HEK293T (cell line): ENCODE measurements at regions not wholly inside any gene's neighbourhood (a gene's known extent, or its start where the extent isn't known, plus 50 kb on each side); places are given as distances from the start of the nearest gene placed in this dataset.
"Not testable (repeated sequence)": the region's sequence is repeated elsewhere in the genome, so short reads cannot be mapped to it uniquely, and the experiment has no call there.

Experiments used
- CTCF ChIA-PET: fragments of 350-600 bp; formaldehyde crosslinking; extraction: SDS; loops from one replicate; lab custom pipeline; 2021; ENCODE audit warnings: antibody characterized with exemption, inconsistent platforms; lab: Yijun Ruan, JAX
- POLR2A ChIA-PET: fragments of 350-600 bp; formaldehyde crosslinking; extraction: SDS; loops from one replicate; lab custom pipeline; 2020; ENCODE audit warnings: antibody characterized with exemption, inconsistent platforms; lab: Yijun Ruan, JAX
- DNase-seq: peaks from one replicate; pipeline ENCODE4 v3.0.0; 2012; ENCODE audit warnings: mixed read lengths; ENCODE audit errors: extremely low spot score
- ARNT ChIP-seq: fragments of 450-650 bp; IDR thresholded peaks from 2 replicates; pipeline ENCODE4 v1.6.1; 2017; ENCODE audit warnings: mild to moderate bottlenecking
- BHLHE40 ChIP-seq: fragments of 450-650 bp; IDR thresholded peaks from 2 replicates; pipeline ENCODE4 v1.6.1; 2016; ENCODE audit warnings: mild to moderate bottlenecking, moderate library complexity, borderline replicate concordance
- CTBP1 ChIP-seq: fragments of 450-650 bp; IDR thresholded peaks from 2 replicates; pipeline ENCODE4 v1.6.1; 2016; ENCODE audit warnings: borderline replicate concordance
- ELF4 ChIP-seq: fragments of 450-650 bp; IDR thresholded peaks from 2 replicates; pipeline ENCODE4 v1.6.1; 2017; ENCODE audit warnings: antibody characterized with exemption
- FOXA1 ChIP-seq: fragments of 450-650 bp; IDR thresholded peaks from 2 replicates; pipeline ENCODE4 v1.6.1; 2016; ENCODE audit warnings: mild to moderate bottlenecking
- FOXK2 ChIP-seq: fragments of 450-650 bp; IDR thresholded peaks from 2 replicates; pipeline ENCODE4 v1.6.1; 2016; ENCODE audit warnings: mild to moderate bottlenecking
- FOXM1 ChIP-seq: fragments of 450-650 bp; IDR thresholded peaks from 2 replicates; pipeline ENCODE4 v1.6.1; 2017; ENCODE audit warnings: mild to moderate bottlenecking, borderline replicate concordance
- HDGF ChIP-seq: fragments of 450-650 bp; IDR thresholded peaks from 2 replicates; pipeline ENCODE4 v1.6.1; 2017; ENCODE audit warnings: antibody characterized with exemption, borderline replicate concordance
- L3MBTL2 ChIP-seq: fragments of 450-650 bp; conservative IDR thresholded peaks from 2 replicates; pipeline ENCODE4 v1.6.1; 2016; ENCODE audit warnings: mild to moderate bottlenecking
- LEF1 ChIP-seq: fragments of 450-650 bp; IDR thresholded peaks from 2 replicates; pipeline ENCODE4 v1.6.1; 2017; ENCODE audit warnings: mild to moderate bottlenecking, borderline replicate concordance
- NFRKB ChIP-seq: fragments of 450-650 bp; IDR thresholded peaks from 2 replicates; pipeline ENCODE4 v1.6.1; 2016; ENCODE audit warnings: mild to moderate bottlenecking, moderate library complexity
- SP1 ChIP-seq: fragments of 450-650 bp; IDR thresholded peaks from 2 replicates; pipeline ENCODE4 v1.6.1; 2017
- SUZ12 ChIP-seq: fragments of 450-650 bp; IDR thresholded peaks from 2 replicates; pipeline ENCODE4 v1.6.1; 2016; ENCODE audit warnings: mild to moderate bottlenecking
- TARDBP ChIP-seq: fragments of 450-650 bp; IDR thresholded peaks from 2 replicates; pipeline ENCODE4 v1.6.1; 2016
- ZNF384 ChIP-seq: fragments of 450-650 bp; IDR thresholded peaks from 2 replicates; pipeline ENCODE4 v1.6.1; 2016
- TF ChIP-seq, protein P1 (sequence below): fragments of 450-650 bp; IDR thresholded peaks from 2 replicates; pipeline ENCODE4 v1.6.1; 2016

DNA sequence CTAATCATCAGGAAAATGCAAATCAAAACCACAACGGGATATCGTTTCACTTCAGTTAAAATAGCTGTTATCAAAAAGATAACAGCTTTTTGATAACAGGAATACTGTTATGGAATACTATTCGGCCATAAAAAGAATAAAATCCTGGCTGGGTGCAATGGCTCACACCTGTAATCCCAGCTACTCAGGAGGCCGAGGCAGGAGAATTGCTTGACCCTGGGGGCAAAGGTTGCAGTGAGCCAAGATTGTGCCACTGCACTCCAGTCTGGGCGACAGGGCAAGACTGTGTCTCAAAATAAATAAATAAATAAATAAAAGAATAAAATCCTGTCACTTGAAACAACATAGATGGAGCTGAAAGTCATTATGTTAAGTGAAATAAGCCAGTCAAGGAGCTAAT, 178.1 kb upstream of the TSC22D2 start:
- POLR2A ChIA-PET, result interaction anchor here (1.7 kb wide), 1 partner anchor 178 kb away, joined by 4 read pairs; the partner anchor contains the start of gene TSC22D2
- TF ChIP-seq ZNF384, result no peak
- TF ChIP-seq FOXM1, result no peak
- TF ChIP-seq SUZ12, result no peak
- TF ChIP-seq ARNT, result no peak
- no peak for TF ChIP-seq L3MBTL2
- TF ChIP-seq FOXK2, result no peak
- TF ChIP-seq LEF1, result no peak
- TF ChIP-seq NFRKB, result no peak
- no peak for TF ChIP-seq ELF4
- TF ChIP-seq SP1, result no peak
- no peak for TF ChIP-seq BHLHE40
- TF ChIP-seq HDGF, result no peak
- no peak for TF ChIP-seq TARDBP
- no peak for TF ChIP-seq FOXA1
- no peak for TF ChIP-seq CTBP1
- TF ChIP-seq, protein P1, sequence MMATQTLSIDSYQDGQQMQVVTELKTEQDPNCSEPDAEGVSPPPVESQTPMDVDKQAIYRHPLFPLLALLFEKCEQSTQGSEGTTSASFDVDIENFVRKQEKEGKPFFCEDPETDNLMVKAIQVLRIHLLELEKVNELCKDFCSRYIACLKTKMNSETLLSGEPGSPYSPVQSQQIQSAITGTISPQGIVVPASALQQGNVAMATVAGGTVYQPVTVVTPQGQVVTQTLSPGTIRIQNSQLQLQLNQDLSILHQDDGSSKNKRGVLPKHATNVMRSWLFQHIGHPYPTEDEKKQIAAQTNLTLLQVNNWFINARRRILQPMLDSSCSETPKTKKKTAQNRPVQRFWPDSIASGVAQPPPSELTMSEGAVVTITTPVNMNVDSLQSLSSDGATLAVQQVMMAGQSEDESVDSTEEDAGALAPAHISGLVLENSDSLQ, result no peak
- DNase-seq, result no peak
- CTCF ChIA-PET, result interaction anchor here (0.7 to 1.2 kb wide), 3 partner anchors 9 to 366 kb away, joined by 3 to 4 read pairs (median 4); no protein-coding TSS in a partner anchor

DNA sequence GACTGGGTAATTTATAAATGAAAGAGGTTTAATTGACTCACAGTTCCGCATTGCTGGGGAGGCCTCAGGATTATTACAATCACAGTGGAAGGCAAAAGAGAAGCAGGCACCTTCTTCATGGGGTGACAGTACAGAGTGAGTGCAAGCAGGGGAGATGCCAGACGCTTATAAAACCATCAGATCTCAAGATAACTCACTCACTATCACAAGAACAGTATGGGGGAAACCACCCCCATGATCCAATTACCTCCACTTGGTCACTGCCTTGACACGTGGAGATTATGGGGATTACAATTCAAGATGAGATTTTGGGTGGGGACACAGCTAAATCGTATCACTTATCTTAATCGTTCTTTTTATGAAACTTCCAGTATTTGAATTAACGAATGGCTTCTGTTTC, 179.5 kb upstream of the TSC22D2 start:
- POLR2A ChIA-PET, result not testable (repeated sequence)
- CTCF ChIA-PET, result interaction anchor here (0.8 kb wide), 1 partner anchor 266 kb away, joined by 3 read pairs; no protein-coding TSS in a partner anchor

DNA sequence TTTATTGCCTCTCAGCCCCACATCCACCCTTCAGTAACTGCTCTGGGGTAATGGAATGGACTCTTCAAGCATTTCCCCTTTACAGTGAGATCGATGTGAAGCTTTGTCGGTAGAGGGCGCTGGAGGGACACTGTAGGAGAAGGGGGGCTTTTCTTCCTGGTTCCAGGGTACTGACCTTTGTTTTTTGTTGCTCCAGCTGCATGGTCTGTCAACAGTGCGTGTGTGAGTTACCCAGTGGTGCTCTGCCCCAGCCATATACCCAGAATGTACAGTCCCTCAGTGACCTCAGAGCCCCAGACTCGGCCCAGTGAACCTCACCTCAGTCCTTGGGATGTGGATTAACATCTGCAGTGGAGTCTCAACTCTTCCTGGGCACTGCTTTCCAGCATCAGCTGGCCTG, 180.3 kb upstream of the TSC22D2 start:
- TF ChIP-seq FOXA1, result no peak
- no peak for TF ChIP-seq FOXM1
- no peak for TF ChIP-seq ZNF384
- no peak for TF ChIP-seq ELF4
- no peak for TF ChIP-seq FOXK2
- no peak for TF ChIP-seq LEF1
- no peak for TF ChIP-seq HDGF
- no peak for TF ChIP-seq L3MBTL2
- TF ChIP-seq NFRKB, result no peak
- TF ChIP-seq, protein P1, result no peak
- TF ChIP-seq SP1, result no peak
- TF ChIP-seq BHLHE40, result no peak
- TF ChIP-seq CTBP1, result no peak
- no peak for TF ChIP-seq SUZ12
- POLR2A ChIA-PET, result no interaction called here
- DNase-seq, result peak; percentile 61
- CTCF ChIA-PET, result interaction anchor here (0.7 to 1.1 kb wide), 6 partner anchors 14 to 491 kb away, joined by 3 to 5 read pairs (median 4); no protein-coding TSS in a partner anchor

More for the DNA sequence above, 179.5 kb upstream of the TSC22D2 start:
- not testable (repeated sequence) for DNase-seq

DNA sequence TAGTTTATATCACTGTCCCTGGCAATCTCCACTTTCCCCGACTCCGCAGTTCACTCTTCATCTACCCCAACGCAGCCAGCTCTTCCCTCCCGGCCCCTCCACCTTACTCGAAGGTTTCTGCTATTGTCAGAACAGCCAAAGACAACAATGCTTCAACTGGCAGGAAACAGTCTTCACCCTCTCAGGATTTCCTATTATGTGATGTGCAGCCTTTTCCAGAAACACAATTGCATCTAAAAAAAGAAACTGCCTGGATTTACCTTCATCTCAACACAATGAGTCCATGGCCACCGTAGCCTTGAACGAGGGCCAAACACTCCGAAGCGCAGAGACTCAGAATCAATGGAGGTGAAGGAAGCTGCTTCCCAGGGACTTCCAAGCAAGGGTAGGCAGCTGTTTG, 182.1 kb upstream of the TSC22D2 start:
- no peak for TF ChIP-seq BHLHE40
- TF ChIP-seq CTBP1, result no peak
- no peak for TF ChIP-seq HDGF
- no peak for TF ChIP-seq FOXA1
- no peak for TF ChIP-seq LEF1
- TF ChIP-seq FOXM1, result no peak
- no peak for TF ChIP-seq NFRKB
- no peak for TF ChIP-seq ELF4
- TF ChIP-seq L3MBTL2, result no peak
- TF ChIP-seq SP1, result no peak
- TF ChIP-seq, protein P1, result no peak
- no peak for TF ChIP-seq ARNT
- TF ChIP-seq SUZ12, result no peak
- no peak for TF ChIP-seq TARDBP
- no peak for TF ChIP-seq FOXK2
- TF ChIP-seq ZNF384, result no peak
- ChIA-PET POLR2A (no interaction called here), CTCF (interaction anchor here (0.9 kb wide), 1 partner anchor 269 kb away, joined by 3 read pairs; no protein-coding TSS in a partner anchor)
- DNase-seq, result no peak

DNA sequence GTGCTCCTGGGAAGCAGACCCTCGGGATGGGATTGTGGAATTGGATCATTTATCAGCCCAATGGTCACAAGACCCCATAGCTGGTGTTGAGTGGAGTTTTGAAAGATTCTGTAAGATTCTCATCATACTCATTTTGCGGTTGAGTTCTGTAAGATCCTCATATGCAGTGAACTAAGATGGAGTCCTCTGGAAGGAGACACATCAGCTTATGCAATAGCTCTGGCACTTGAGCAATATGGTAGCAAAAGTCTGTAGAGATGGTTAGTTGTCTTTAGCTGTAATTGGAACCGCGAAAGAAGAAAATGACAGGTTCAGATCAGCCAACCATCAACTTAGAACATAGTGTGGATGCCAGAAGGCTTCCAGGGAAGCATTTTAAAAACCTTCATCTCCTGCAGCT, 184.5 kb upstream of the TSC22D2 start:
- CTCF ChIA-PET, result no interaction called here
- TF ChIP-seq FOXM1 (no peak), SP1 (no peak), NFRKB (no peak), CTBP1 (no peak), TARDBP (no peak), ELF4 (no peak), ARNT (no peak), SUZ12 (no peak), FOXA1 (no peak), BHLHE40 (no peak), L3MBTL2 (no peak), LEF1 (no peak)
- TF ChIP-seq, protein P1, result no peak
- POLR2A ChIA-PET, result no interaction called here
- DNase-seq, result no peak
